Rectal smooth muscle tissue (tissue), 1 donor: ENCODE measurements at regions not wholly inside any gene's neighbourhood (a gene's known extent, or its start where the extent isn't known, plus 50 kb on each side); places are given as distances from the start of the nearest gene placed in this dataset.

ENCODE experiments used
- H3K27ac ChIP-seq: one replicate; pipeline ENCODE4 v1.7.0; 2013; ENCODE audit warnings: low read depth, low read length, inconsistent platforms
- H3K27me3 ChIP-seq: one replicate; pipeline ENCODE4 v1.7.0; 2013; ENCODE audit warnings: low read length; ENCODE audit not compliant: control insufficient read depth, insufficient read depth
- H3K36me3 ChIP-seq: one replicate; pipeline ENCODE4 v1.7.0; 2013; ENCODE audit warnings: low read length; ENCODE audit not compliant: control insufficient read depth, insufficient read depth
- H3K4me1 ChIP-seq: one replicate; pipeline ENCODE4 v1.7.0; 2013; ENCODE audit warnings: low read length; ENCODE audit not compliant: control insufficient read depth, insufficient read depth
- H3K4me3 ChIP-seq: one replicate; pipeline ENCODE4 v1.7.0; 2013; ENCODE audit warnings: low read length
- H3K9ac ChIP-seq: one replicate; pipeline ENCODE4 v1.7.0; 2013; ENCODE audit warnings: low read length

DNA sequence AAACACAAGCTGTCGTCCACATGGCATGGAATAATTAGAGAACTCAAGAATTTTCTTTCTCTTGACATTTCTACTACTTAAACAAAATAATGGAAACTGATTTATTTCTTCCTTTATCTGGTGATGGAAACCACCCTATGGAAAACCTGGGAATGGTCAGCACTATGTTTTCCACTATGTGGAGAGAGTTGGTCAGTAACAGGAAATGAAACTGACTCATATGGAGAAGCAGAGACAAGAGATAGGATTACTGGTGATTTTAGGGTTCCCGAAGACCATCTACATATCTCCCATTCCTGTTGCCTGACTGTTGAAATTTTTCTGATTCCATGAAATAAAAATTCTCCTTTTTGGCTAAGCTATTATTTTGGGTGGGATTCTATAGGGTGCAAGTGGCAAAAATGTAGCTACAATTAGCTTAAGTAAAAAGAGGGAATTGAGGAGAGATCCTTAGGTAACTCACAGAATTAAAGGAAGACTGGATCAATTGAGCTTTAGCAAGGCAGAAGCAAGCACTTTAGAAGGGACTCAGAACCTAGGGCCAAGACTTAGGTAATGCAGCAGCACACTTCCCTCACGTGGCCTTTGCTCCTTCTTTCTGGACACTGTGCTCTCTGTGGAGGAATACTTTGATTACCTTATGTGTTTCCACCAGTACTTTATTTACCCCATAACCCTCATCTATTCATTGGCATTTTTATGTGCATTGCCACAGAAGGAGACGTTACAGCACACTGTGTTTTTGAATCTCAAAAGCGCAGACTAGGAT is 89.6 kb downstream of the LEPR start:
- Histone ChIP-seq H3K4me1 (no peaks in the 10 kb centered on the region), H3K27me3 (no peaks in the 10 kb centered on the region), H3K27ac (no peak overlapping the region), H3K9ac (no peak overlapping the region), H3K4me3 (no peak overlapping the region), H3K36me3 (no peaks in the 10 kb centered on the region)

DNA sequence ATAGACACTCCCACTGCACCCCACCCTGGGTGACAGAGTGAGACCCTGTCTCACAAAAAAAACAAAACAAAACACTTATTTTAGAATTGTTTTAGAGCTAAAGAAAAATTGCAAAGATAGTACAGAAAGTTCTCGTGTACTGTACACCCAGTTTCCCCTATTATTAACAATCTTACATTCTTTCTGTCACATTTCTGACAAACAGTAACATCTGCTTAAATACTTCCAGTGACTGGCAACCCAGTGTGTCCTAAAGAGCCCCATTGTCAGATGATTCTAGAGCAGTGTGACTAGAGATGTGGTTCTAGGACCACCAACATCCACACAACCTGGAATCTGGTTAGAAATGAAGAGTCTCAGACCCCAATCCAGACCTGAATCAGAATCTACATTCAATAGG is 90.5 kb downstream of the LEPR start:
- Histone ChIP-seq H3K36me3 (no peaks in the 10 kb centered on the region), H3K4me3 (no peak overlapping the region), H3K4me1 (no peaks in the 10 kb centered on the region), H3K9ac (no peak overlapping the region), H3K27ac (no peak overlapping the region), H3K27me3 (no peaks in the 10 kb centered on the region)

DNA sequence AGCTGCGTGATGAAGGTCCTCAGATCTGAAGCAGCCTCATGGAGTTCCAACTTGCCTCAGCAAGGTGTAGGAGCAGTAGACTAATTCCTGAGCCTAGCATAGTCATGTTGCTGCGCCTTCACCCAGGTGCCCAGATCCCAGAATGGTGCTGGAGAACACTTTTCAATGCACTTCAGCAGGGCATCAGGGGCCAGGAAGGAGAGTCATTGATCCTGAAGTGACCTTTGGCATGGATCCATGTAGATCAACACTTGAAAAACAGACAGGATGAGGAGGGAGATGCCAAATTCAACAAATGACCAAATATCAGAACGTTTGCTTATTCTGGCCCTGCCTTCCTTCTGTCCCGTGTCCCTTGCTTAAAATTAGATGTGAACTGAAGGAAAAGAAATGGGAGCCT is 91.9 kb downstream of the LEPR start:
- no peak overlapping the region for H3K4me3 ChIP-seq
- no peaks in the 10 kb centered on the region for H3K27me3 ChIP-seq
- H3K9ac ChIP-seq: no peak overlapping the region
- no peaks in the 10 kb centered on the region for H3K36me3 ChIP-seq
- H3K4me1 ChIP-seq: no peaks in the 10 kb centered on the region
- H3K27ac ChIP-seq: no peak overlapping the region

DNA sequence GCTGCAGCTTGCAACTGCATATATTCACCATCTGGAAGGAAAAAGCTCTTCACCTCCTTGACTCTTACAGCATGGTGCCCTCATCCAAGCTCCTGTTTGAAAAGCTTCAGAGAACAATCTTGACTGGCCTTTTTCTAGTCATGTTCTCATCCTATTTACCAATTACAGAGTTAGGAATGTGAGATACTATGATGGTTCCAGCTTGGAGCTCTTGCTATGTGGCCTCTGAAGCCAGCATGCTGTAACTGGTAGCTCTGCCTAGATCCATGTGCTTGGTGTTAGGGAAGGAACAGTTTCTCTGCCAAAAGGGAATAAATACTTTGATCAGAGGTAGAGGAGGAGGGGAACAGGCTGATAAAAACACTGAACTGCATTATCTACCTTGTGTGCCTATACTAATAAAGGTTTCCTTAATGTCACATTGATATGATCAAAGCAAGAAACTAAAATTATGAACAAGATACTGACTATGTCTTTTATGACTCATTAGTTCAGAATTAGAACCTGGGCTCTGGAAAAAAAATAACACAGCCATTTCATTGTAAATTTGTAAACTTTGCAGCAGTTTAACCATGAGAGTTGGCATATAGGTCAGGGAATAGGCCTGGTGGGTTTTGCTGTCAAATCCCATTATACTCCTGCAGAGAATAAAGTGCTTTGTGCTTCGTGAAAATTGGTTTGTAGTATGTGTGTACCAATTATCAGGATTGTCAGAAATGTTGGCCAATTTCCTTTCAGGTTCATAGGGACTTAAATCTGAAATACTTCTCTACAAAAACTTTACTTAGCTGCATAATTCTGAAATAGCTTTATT is 92.7 kb downstream of the LEPR start:
- no peaks in the 10 kb centered on the region for H3K36me3 ChIP-seq
- H3K4me1 ChIP-seq: no peaks in the 10 kb centered on the region
- H3K9ac ChIP-seq: no peak overlapping the region
- H3K27me3 ChIP-seq: no peaks in the 10 kb centered on the region
- no peak overlapping the region for H3K27ac ChIP-seq
- no peak overlapping the region for H3K4me3 ChIP-seq

DNA sequence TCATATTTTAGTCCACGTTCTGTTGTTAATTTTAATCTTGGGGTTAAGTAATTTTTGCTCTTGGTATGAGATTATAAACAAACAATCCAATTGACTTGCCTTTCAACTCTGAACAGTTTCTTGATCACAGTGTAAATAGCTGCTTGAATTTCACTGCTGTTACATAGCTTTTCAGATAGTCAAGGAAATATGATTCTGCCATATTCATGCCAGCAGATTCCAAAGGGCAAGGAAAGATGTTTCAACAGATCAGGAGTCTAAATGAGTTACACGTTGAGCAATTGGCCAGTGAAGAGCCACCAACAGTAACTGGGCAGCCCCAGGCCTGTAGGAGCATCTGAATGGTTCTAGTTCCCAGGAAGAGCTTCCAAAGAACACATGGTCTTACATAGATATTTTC is 93.6 kb downstream of the LEPR start:
- Histone ChIP-seq H3K27me3 (no peaks in the 10 kb centered on the region), H3K9ac (no peak overlapping the region), H3K4me3 (no peak overlapping the region), H3K27ac (no peak overlapping the region), H3K36me3 (no peaks in the 10 kb centered on the region), H3K4me1 (no peaks in the 10 kb centered on the region)

DNA sequence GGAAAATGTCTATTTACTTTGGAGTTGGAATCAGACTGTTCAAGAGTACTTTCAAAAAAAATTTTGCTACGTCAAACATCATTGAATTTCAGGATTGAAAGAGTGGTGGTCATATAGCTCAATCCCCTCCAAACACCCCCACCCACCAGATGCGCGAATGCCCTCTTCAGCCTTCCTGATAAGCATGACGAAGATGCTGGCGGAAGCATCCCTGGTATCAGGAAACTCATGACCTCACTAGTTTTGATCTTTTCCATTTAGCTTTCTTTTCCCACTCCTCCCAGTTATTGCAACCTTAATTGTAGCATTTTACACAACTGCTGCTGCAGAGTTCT is 104.4 kb downstream of the LEPR start:
- H3K27me3 ChIP-seq: no peaks in the 10 kb centered on the region
- H3K27ac ChIP-seq: no peak overlapping the region
- no peaks in the 10 kb centered on the region for H3K36me3 ChIP-seq
- H3K4me3 ChIP-seq: peak overlapping the region; percentile 20
- H3K9ac ChIP-seq: no peak overlapping the region
- no peaks in the 10 kb centered on the region for H3K4me1 ChIP-seq

DNA sequence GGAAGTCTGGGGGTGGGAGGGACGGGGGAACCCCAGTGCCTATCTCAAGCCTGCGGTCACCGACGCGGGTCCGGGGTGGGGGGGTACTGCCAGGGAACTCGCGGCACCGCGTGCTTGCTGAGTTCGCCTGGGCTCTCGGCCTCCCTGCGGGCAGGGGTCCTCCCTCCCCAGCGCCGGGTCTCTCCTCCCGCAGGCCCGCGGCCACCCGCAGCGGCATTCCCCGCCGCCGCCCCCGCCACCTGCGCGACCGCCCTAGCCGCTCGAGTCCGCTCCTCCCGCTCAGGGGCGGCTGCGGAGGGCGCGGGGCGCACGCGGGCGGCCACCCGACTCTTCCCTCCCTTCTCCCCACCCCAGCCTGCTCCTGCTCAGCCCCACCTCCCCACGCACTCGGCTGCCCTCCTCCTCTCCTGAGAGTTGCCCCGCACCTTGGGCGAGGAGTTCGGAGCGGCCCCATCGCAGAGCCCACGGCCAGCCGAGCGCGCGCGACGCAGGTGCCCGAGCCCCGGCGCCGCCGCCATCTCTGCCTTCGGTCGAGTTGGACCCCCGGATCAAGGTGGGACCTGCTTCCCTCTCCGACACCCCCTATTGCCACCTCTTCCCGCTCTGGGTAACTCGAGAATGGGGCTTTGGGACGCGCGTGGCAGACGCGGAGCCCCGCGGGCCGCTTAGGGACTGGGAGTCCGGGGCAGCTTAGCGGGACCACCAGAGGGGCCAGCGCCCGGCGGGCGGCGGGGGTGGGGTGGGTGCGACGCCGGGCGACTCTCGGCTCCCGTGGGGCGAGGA is 105.0 kb downstream of the LEPR start:
- H3K27me3 ChIP-seq: no peaks in the 10 kb centered on the region
- H3K27ac ChIP-seq: no peak overlapping the region
- no peak overlapping the region for H3K9ac ChIP-seq
- H3K4me1 ChIP-seq: no peaks in the 10 kb centered on the region
- peak overlapping the region; percentile 33 for H3K4me3 ChIP-seq
- H3K36me3 ChIP-seq: no peaks in the 10 kb centered on the region

DNA sequence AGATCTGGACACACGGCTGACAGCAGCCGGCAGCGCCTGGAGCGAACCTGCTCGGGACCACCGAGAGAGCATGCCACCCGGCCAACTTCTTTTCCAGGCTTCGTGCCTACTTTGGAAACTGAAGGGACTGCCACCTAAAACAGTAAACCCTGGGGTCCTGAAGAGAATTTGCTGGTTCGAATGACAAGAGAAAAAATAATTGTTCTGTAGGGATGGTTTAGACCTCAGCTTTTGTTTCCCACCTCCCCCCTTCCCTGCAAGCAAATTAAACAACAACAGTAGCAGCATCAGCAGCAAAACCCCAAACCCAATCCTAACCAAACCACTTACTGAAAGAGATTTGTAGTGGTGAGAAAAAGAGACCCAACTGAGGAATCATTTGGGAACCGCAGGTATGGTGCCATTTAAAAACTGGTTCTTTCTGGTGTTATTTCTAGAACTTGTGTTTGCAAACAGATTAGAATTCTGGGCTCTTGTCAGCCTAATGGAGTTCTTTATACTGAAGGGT is 105.6 kb downstream of the LEPR start:
- Histone ChIP-seq H3K9ac (no peak overlapping the region), H3K4me3 (peak overlapping the region; percentile 31), H3K27me3 (no peaks in the 10 kb centered on the region), H3K36me3 (no peaks in the 10 kb centered on the region), H3K4me1 (no peaks in the 10 kb centered on the region), H3K27ac (no peak overlapping the region)

DNA sequence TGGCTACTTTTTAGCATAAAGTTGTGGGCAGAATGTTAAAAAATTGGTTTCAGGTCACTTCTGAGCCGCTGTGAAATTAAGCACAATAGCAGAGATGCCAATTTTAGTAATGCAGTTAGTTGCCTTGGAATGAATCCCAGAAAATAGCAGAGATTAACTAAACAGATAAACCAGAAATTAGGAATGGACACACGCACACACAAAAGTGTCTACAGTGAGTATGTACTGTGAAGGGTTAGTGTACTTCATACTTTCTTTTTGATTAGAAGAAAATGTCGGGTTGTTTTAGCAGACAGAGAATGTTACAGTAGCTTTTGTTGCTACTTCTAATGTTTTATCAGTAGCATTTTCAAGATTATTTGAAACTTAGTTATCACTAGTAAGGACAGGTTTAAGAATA is 106.7 kb downstream of the LEPR start:
- Histone ChIP-seq H3K27me3 (no peaks in the 10 kb centered on the region), H3K9ac (no peak overlapping the region), H3K4me1 (no peaks in the 10 kb centered on the region), H3K4me3 (no peak overlapping the region), H3K36me3 (no peaks in the 10 kb centered on the region), H3K27ac (no peak overlapping the region)

DNA sequence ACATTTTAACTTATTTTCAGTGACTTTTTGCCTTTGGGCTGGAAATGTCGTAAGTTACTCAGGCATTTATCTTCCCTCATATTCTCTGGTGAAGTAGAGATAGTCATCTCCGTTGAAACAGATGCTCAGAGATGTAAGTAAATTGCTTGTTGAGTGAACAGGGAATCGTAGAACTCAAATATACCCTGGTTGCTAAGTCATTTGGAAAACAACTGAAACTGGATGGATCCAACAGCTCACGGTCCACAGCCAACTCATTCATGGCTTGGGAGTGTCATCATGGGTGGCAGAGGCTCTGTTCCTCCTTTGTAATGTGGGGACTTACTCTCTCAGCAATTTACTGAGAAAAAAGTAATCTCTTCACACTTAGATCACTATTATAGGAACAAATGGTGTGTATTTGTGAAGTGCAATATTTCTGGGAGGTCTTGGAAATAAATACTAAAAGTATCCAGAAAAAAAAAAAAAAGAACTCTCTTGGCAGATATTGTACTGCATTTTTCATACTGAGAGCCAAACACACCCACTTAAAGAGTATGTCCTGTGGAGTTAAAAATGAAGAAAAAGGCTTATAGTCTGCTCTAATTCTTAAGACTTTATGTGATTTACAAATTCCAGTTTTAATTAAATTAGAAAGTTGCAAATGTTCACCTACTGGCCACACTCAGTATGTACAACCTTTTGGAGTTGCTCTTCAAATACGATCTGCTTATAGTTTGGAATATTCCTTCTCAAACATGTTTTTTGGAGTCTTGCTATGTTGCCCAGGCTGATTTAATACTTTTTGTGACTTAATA is 107.4 kb downstream of the LEPR start:
- no peak overlapping the region for H3K4me3 ChIP-seq
- no peak overlapping the region for H3K27ac ChIP-seq

DNA sequence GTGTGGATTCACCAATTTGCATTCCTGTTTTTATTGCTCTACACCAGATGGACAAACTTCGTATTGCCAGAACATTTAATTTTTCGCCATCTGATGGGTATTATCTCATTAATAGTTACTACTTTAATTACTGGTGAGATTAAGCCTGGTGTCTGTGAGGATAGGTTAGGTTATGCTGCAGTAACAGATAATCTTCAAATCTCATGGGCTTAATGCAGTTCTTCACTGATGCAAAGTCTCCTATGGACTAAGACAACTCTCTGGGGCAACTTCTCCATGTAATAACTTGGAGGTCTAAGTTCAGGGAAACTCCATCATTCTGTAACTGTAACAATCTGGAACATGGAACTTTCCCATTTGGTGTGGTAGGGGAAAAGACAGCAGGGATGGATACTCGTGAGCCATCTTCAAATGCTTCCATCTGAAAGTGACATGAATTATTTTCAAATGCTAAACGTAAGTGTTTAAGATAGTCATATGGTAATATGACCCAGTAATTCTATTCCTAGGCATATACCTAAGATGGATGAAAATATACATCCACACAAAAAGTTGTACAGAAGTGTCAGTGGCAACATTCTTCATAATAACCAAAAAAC is 111.6 kb downstream of the LEPR start:
- Histone ChIP-seq H3K4me1 (no peaks in the 10 kb centered on the region), H3K27ac (no peak overlapping the region), H3K9ac (no peak overlapping the region), H3K36me3 (no peaks in the 10 kb centered on the region), H3K4me3 (no peak overlapping the region), H3K27me3 (no peaks in the 10 kb centered on the region)

More for the DNA sequence above, 107.4 kb downstream of the LEPR start:
- H3K36me3 ChIP-seq: no peaks in the 10 kb centered on the region
- H3K9ac ChIP-seq: no peak overlapping the region
- H3K4me1 ChIP-seq: no peaks in the 10 kb centered on the region
- H3K27me3 ChIP-seq: no peaks in the 10 kb centered on the region
